ENCODE measurements at regions not wholly inside any gene's neighbourhood (a gene's known extent, or its start where the extent isn't known, plus 50 kb on each side); places are given as distances from the start of the nearest gene placed in this dataset.

DNA sequence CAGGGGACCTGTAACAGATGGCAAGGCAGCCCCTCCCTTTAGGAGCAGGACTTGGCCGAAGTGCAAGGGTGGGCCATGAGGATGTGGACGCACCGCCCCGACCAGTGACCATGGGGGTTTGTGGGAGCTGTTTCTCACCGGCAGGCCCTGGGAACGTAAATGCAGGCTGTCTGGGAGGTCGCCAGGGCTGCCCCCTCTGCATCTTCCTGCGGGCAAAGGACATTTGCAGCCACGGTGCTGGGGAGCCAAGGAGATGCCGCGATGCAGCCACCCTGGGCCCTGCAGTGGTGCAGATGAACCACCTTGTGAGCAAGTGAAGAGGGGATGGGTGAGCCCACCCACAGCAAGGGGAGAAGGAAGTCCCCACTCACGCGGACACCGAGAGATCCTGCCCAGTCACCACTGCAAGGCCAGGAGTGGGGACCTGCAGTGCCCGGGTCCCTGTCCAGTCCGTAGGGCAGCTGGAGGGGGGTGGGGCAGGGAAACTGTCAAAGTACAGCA is 121.1 kb downstream of the SIK1 start:
- intact Hi-C loops (cut with micrococcal nuclease), result no loop called here
- Histone ChIP-seq H3K27me3 (ENCODE audit: insufficient read depth, low read length) (no peaks in the 10 kb centered on the region), H2AFZ (ENCODE audit: low read depth, low read length, poor library complexity, severe bottlenecking) (no peak overlapping the region), H3K79me2 (ENCODE audit: insufficient read depth, low read length) (no peaks in the 10 kb centered on the region), H3K4me1 (ENCODE audit: control insufficient read depth in 1 of 2, insufficient read depth in 2 of 2, low read length in 2 of 2) (peaks cover 0 to 10% of the 10 kb centered on the region in 2 experiments; a peak in 2 of 4 replicates), H3K9me2 (ENCODE audit: insufficient read depth) (no peaks in the 10 kb centered on the region), H4K20me1 (ENCODE audit: insufficient read depth) (no peaks in the 10 kb centered on the region), H3K36me3 (ENCODE audit: control insufficient read depth in 1 of 2, insufficient read depth in 2 of 2, low read length in 2 of 2) (no peaks in the 10 kb centered on the region), H3K27ac (ENCODE audit: low read depth, low read length) (no peak overlapping the region), H3K9ac (ENCODE audit: low read length) (no peak overlapping the region), H3K9me3 (ENCODE audit: control insufficient read depth in 1 of 2, insufficient read depth in 1 of 2, low read depth in 1 of 2, low read length in 2 of 2) (no peaks in the 10 kb centered on the region), H3K4me3 (replicated peaks in 1 of 2; ENCODE audit: low read depth in 1 of 2, low read length in 2 of 2) (no peak overlapping the region), H3K4me2 (ENCODE audit: low read length) (no peak overlapping the region)
- ChIA-PET RAD21 (ENCODE audit: low non-redundant PET in 1 of 2, low total read pairs in 2 of 2, uncharacterized antibody in 2 of 2, unreplicated experiment in 2 of 2) (no interaction called here), POLR2A (no interaction called here), CTCF (no interaction called here)
- BruUV-seq (replicated peaks), result no TSS peak
- no peak for TF ChIP-seq SP1 (IDR thresholded peaks at IDR 0.05; ENCODE audit: low read depth)
- no peak for TF ChIP-seq EZH2phosphoT487 (IDR thresholded peaks at IDR 0.05; ENCODE audit: borderline replicate concordance)
- no peak for TF ChIP-seq SIN3A (IDR thresholded peaks at IDR 0.05; ENCODE audit: low read depth)
- no peak for TF ChIP-seq RAD21 (IDR thresholded peaks at IDR 0.05; ENCODE audit: low read depth)
- TF ChIP-seq, protein P1, sequence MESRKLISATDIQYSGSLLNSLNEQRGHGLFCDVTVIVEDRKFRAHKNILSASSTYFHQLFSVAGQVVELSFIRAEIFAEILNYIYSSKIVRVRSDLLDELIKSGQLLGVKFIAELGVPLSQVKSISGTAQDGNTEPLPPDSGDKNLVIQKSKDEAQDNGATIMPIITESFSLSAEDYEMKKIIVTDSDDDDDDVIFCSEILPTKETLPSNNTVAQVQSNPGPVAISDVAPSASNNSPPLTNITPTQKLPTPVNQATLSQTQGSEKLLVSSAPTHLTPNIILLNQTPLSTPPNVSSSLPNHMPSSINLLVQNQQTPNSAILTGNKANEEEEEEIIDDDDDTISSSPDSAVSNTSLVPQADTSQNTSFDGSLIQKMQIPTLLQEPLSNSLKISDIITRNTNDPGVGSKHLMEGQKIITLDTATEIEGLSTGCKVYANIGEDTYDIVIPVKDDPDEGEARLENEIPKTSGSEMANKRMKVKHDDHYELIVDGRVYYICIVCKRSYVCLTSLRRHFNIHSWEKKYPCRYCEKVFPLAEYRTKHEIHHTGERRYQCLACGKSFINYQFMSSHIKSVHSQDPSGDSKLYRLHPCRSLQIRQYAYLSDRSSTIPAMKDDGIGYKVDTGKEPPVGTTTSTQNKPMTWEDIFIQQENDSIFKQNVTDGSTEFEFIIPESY (IDR thresholded peaks at IDR 0.05; ENCODE audit: extremely low read depth, insufficient replicate concordance, low read length), result no peak
- TF ChIP-seq FOSL1 (IDR thresholded peaks at IDR 0.05; ENCODE audit: low read depth), result no peak
- no peak for TF ChIP-seq ZFX (IDR thresholded peaks at IDR 0.05)
- TF ChIP-seq JUND (IDR thresholded peaks at IDR 0.05), result no peak
- no peak for TF ChIP-seq CEBPB (IDR thresholded peaks at IDR 0.05; ENCODE audit: low read depth)
- TF ChIP-seq POLR2AphosphoS5 (IDR thresholded peaks at IDR 0.05; ENCODE audit: low read depth, low read length), result no peak
- TF ChIP-seq, protein P2, sequence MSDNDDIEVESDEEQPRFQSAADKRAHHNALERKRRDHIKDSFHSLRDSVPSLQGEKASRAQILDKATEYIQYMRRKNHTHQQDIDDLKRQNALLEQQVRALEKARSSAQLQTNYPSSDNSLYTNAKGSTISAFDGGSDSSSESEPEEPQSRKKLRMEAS (IDR thresholded peaks at IDR 0.05), result no peak
- no peak for TF ChIP-seq ZNF274 (IDR thresholded peaks at IDR 0.05; ENCODE audit: low read depth, low read length)
- no peak for TF ChIP-seq ELF1 (IDR thresholded peaks at IDR 0.05; ENCODE audit: borderline replicate concordance, low read depth)
- no peak for TF ChIP-seq CBX3 (IDR thresholded peaks at IDR 0.05; ENCODE audit: low read depth)
- no peak for TF ChIP-seq POLR2A (IDR thresholded peaks at IDR 0.05; ENCODE audit: borderline replicate concordance, extremely low read depth, insufficient read depth, insufficient read length)
- no peak for TF ChIP-seq EZH2 (IDR thresholded peaks at IDR 0.05)
- TF ChIP-seq, protein P3, sequence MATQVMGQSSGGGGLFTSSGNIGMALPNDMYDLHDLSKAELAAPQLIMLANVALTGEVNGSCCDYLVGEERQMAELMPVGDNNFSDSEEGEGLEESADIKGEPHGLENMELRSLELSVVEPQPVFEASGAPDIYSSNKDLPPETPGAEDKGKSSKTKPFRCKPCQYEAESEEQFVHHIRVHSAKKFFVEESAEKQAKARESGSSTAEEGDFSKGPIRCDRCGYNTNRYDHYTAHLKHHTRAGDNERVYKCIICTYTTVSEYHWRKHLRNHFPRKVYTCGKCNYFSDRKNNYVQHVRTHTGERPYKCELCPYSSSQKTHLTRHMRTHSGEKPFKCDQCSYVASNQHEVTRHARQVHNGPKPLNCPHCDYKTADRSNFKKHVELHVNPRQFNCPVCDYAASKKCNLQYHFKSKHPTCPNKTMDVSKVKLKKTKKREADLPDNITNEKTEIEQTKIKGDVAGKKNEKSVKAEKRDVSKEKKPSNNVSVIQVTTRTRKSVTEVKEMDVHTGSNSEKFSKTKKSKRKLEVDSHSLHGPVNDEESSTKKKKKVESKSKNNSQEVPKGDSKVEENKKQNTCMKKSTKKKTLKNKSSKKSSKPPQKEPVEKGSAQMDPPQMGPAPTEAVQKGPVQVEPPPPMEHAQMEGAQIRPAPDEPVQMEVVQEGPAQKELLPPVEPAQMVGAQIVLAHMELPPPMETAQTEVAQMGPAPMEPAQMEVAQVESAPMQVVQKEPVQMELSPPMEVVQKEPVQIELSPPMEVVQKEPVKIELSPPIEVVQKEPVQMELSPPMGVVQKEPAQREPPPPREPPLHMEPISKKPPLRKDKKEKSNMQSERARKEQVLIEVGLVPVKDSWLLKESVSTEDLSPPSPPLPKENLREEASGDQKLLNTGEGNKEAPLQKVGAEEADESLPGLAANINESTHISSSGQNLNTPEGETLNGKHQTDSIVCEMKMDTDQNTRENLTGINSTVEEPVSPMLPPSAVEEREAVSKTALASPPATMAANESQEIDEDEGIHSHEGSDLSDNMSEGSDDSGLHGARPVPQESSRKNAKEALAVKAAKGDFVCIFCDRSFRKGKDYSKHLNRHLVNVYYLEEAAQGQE (IDR thresholded peaks at IDR 0.05; ENCODE audit: low read depth), result no peak
- TF ChIP-seq SRF (IDR thresholded peaks at IDR 0.05; ENCODE audit: low read depth), result no peak
- ATAC-seq (no peak), DNase-seq (ENCODE audit: low read depth, low spot score) (no peak)

Data from HCT116 (cell line).